GM12872 (cell line): ENCODE measurements at regions not wholly inside any gene's neighbourhood (a gene's known extent, or its start where the extent isn't known, plus 50 kb on each side); places are given as distances from the start of the nearest gene placed in this dataset.

Experiments used
- CTCF ChIP-seq: IDR thresholded peaks from 3 replicates; pipeline ENCODE4 v1.5.1; 2011; ENCODE audit warnings: low read depth, mild to moderate bottlenecking, low read length, moderate library complexity; ENCODE audit not compliant: insufficient read depth

- no peak for TF ChIP-seq CTCF
Observed at GRCh38 chr4:24645765-24646550, 61.6 kb upstream of the DHX15 start.

- TF ChIP-seq CTCF = no peak
Observed at GRCh38 chr4:24646798-24647460, 62.6 kb upstream of the DHX15 start.

GRCh38 chr4:24650849-24651640, 66.7 kb upstream of the DHX15 start:
- no peak for TF ChIP-seq CTCF

- TF ChIP-seq CTCF = no peak
Observed at GRCh38 chr4:24655326-24655725, 71.0 kb upstream of the DHX15 start.

GRCh38 chr4:24655971-24656370, 71.6 kb upstream of the DHX15 start:
- no peak for TF ChIP-seq CTCF

- no peak for TF ChIP-seq CTCF
Observed at GRCh38 chr4:24656906-24657305, 72.6 kb upstream of the DHX15 start.
